HG03025 (cell line): ENCODE measurements at regions not wholly inside any gene's neighbourhood (a gene's known extent, or its start where the extent isn't known, plus 50 kb on each side); places are given as distances from the start of the nearest gene placed in this dataset.

Experiments
- ATAC-seq: cut with Tn5 transposase; IDR thresholded peaks from one replicate; pipeline ENCODE4 v1.9.1; 2021; ENCODE audit warnings: mild to moderate bottlenecking, moderate library complexity; ENCODE audit not compliant: unreplicated experiment, low FRiP score

- no peak for ATAC-seq
Measured at GRCh38 chr5:174606153-174606552, 118.2 kb upstream of the MSX2 start.

GRCh38 chr5:174606646-174607045 is 117.7 kb upstream of the MSX2 start:
- ATAC-seq = no peak

- no peak for ATAC-seq
Measured at GRCh38 chr5:174607205-174607604, 117.2 kb upstream of the MSX2 start.

GRCh38 chr5:174607916-174608315 is 116.5 kb upstream of the MSX2 start:
- ATAC-seq = no peak

GRCh38 chr5:174608631-174609097 is 115.7 kb upstream of the MSX2 start:
- ATAC-seq = no peak

GRCh38 chr5:174609116-174609515 is 115.3 kb upstream of the MSX2 start:
- no peak for ATAC-seq

GRCh38 chr5:174610968-174611367 is 113.4 kb upstream of the MSX2 start:
- no peak for ATAC-seq

GRCh38 chr5:174612686-174613085 is 111.7 kb upstream of the MSX2 start:
- no peak for ATAC-seq

- no peak for ATAC-seq
Measured at GRCh38 chr5:174614500-174615135, 109.8 kb upstream of the MSX2 start.

GRCh38 chr5:174616036-174616435 is 108.3 kb upstream of the MSX2 start:
- ATAC-seq = no peak

- ATAC-seq = no peak
Measured at GRCh38 chr5:174617285-174617684, 107.1 kb upstream of the MSX2 start.

- ATAC-seq = no peak
Measured at GRCh38 chr5:174617910-174618309, 106.5 kb upstream of the MSX2 start.

GRCh38 chr5:174618589-174618988 is 105.8 kb upstream of the MSX2 start:
- ATAC-seq = no peak

GRCh38 chr5:174622067-174622466 is 102.3 kb upstream of the MSX2 start:
- no peak for ATAC-seq

- no peak for ATAC-seq
Measured at GRCh38 chr5:174623018-174623417, 101.4 kb upstream of the MSX2 start.

GRCh38 chr5:174623433-174624019 is 100.9 kb upstream of the MSX2 start:
- ATAC-seq = no peak

GRCh38 chr5:174624733-174625522 is 99.5 kb upstream of the MSX2 start:
- ATAC-seq = no peak

- ATAC-seq = no peak
Measured at GRCh38 chr5:174625591-174626350, 98.6 kb upstream of the MSX2 start.

GRCh38 chr5:174626369-174626920 is 97.9 kb upstream of the MSX2 start:
- ATAC-seq = no peak

GRCh38 chr5:174636094-174636493 is 88.3 kb upstream of the MSX2 start:
- ATAC-seq = no peak
